NCI-H2029 treated with DMSO at 0.1 percent for 48 hours (cell line): ENCODE measurements at regions not wholly inside any gene's neighbourhood (a gene's known extent, or its start where the extent isn't known, plus 50 kb on each side); places are given as distances from the start of the nearest gene placed in this dataset.
"Not testable (repeated sequence)": the region's sequence is repeated elsewhere in the genome, so short reads cannot be mapped to it uniquely, and the experiment has no call there.

ENCODE experiments used
- DNase-seq: peaks from one replicate; lab custom pipeline; 2025; lab: John Stamatoyannopoulos, UW

GRCh38 chr5:57745700-57746651, 263.4 kb upstream of the ACTBL2 start:
- DNase-seq, result no peak

- DNase-seq, result no peak
Measured at GRCh38 chr5:57745029-57745428, 262.4 kb upstream of the ACTBL2 start.

DNA sequence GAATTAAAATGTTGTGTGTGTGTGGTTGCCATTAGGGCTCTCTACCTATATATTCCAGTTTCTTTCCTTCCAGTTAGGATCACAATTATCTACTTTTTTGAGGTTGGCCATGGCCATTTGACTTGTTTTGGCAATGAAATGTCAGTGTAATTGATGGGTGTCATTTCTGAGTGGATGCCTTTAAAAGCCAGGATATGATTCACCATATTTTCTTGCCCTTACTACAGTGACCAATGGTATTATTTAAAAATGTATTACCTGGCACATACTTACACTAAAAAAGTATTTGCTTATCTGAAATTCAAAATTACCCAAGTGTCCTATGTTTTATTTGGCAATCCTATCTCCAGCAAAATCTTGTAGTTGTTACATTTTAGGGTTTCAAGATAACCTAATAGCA, 258.7 kb upstream of the ACTBL2 start:
- DNase-seq, result no peak

DNA sequence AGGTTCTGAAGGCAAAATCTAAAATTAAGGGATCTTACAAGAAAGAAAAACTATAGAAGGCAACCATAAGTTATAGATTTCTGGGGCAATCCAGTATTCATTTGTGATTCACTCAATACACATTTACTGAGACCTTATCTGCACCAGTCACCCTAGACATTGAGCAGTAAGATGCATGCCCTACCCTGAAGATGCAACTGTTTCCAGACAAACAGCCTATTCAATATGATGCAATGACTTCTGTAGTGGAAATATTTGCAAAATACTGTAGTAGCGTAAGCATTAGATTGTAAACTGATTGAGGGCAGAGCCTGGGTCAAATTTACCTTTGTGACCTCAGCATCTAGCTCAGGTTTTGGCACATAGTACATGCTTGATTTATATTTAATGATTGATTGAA, 256.2 kb upstream of the ACTBL2 start:
- DNase-seq, result no peak

GRCh38 chr5:57738301-57738700, 255.7 kb upstream of the ACTBL2 start:
- DNase-seq, result no peak

GRCh38 chr5:57736716-57737115, 254.1 kb upstream of the ACTBL2 start:
- no peak for DNase-seq

DNA sequence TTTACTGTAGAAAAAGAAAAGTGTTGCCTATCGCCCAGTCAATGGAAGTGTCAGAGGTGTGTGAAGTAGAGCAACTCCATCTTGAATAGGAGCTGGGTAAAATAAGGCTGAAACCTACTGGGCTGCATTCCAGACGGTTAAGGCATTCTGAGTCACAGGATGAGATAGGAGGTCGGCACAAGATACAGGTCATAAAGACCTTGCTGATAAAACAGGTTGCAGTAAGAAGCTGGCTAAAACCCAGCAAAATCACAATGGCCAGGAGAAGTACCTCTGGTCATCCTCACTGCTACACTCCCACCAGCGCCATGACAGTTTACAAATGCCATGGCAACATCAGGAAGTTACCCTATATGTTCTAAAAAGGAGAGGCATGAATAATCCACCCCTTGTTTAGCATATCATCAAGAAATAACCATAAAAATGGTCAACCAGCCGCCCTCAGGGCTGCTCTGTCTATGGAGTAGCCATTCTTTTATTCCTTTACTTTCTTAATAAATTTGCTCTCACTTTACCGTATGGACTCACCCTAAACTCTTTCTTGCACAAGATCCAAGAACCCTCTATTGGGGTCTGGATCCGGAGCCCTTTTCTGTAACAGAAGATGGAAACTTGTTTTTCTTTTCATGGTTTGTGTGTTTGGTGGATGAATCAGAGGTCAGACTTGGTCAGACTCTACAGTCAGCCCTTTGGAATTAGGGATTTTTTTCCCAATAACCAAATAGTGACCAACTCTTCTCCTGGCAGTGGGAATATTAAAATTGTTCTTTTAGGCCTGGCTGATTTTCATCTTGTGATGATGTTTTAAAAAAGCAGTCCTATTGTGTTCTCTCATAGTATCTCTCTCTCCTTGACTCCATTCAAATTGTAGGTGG, 252.9 kb upstream of the ACTBL2 start:
- not testable (repeated sequence) for DNase-seq

GRCh38 chr5:57734296-57734695, 251.7 kb upstream of the ACTBL2 start:
- DNase-seq, result no peak

GRCh38 chr5:57727591-57727990, 245.0 kb upstream of the ACTBL2 start:
- DNase-seq, result no peak

- no peak for DNase-seq
Measured at GRCh38 chr5:57725658-57726504, 243.3 kb upstream of the ACTBL2 start.

GRCh38 chr5:57724836-57725235, 242.2 kb upstream of the ACTBL2 start:
- DNase-seq, result no peak

- no peak for DNase-seq
Measured at GRCh38 chr5:57721226-57721625, 238.6 kb upstream of the ACTBL2 start.

DNA sequence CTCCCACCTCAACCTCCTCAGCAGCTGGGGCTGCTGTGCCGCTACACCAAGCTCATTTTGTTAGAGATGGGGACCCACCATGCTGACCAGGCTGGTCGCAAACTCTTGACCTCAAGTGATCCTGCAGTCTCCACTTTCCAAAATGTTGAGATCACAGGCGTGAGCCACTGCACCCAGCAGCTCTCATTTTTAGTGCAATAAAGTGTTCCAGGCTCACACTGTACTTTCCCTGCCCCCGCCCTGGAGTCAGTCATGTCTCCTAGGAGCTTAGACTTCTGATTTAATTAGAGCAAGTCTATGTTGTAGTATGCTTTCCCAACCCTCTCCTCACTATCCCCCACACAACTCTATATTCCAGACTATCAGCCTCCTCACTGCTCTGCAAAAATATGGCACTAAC, 238.0 kb upstream of the ACTBL2 start:
- DNase-seq, result no peak

DNA sequence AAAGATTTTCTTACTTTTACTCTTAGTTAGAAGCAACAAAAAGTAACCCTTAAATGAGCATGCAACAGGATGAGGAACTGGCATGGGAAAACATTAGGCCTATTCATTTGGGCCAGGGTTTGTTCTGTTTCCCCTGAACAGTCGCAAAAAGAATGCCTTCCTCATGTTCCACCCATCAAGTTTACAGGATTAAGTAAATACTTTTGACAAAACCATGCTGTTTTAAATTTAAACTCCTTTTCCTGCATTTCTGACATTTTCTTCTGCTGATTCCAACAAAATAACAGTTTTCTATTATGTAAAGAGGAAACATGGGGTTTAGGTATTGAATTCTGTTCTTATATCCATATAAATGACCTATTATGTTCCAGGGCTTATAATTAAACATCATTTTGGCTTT, 236.6 kb upstream of the ACTBL2 start:
- DNase-seq, result no peak

GRCh38 chr5:57718155-57718554, 235.5 kb upstream of the ACTBL2 start:
- no peak for DNase-seq

GRCh38 chr5:57717555-57717954, 234.9 kb upstream of the ACTBL2 start:
- DNase-seq, result no peak

DNA sequence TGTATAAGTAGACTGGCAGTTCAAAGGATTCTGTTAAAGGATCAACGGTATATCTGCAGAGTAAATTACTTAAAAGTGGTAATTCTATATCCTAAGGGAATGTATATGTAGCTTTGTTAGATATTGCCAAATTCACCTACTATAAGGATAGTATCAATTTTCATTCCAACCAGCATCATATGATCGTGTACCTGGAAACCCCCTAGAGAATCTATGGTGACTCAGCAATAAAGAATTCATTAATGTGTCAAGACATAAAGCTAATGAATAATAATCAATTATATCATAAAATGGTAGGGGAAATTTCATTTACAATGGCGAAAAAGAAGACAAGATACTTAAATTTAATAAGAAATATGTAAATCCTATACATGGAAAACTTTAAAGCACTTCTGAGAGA, 234.1 kb upstream of the ACTBL2 start:
- DNase-seq, result no peak

DNA sequence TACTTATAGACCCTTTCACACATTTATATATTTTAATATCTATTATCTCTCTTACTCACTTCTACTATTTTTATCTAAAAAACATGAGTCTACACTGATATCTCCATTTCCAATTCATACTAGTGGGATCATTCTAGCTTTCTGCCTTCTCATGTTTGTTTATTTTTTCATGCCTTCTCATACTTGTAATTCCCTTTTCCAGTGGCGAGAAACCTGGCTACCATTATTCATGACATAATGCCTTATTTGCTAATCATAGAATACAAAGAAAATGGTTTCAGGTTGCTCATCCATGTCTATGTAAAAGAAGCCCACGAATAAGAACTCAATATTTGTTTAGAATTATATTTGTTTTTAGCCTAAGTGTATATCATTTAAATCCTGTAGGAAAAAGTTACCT, 232.7 kb upstream of the ACTBL2 start:
- no peak for DNase-seq

GRCh38 chr5:57713535-57713934, 230.9 kb upstream of the ACTBL2 start:
- not testable (repeated sequence) for DNase-seq

- no peak for DNase-seq
Measured at GRCh38 chr5:57711946-57712345, 229.3 kb upstream of the ACTBL2 start.

GRCh38 chr5:57711471-57711870, 228.9 kb upstream of the ACTBL2 start:
- no peak for DNase-seq

- DNase-seq, result no peak
Measured at GRCh38 chr5:57710126-57710525, 227.5 kb upstream of the ACTBL2 start.
